ENCODE measurements at regions not wholly inside any gene's neighbourhood (a gene's known extent, or its start where the extent isn't known, plus 50 kb on each side); places are given as distances from the start of the nearest gene placed in this dataset.

GRCh38 chr2:150587547-150588505 is 100.4 kb upstream of the RND3 start:
- TF ChIP-seq CTCF (IDR thresholded peaks at IDR 0.05; ENCODE audit: low read depth, low read length), result no peak
- TF ChIP-seq EZH2phosphoT487 (IDR thresholded peaks at IDR 0.05; ENCODE audit: low read depth), result no peak

All from OCI-LY3 (cell line).